Psoas muscle (tissue), 7 donors: ENCODE measurements at regions not wholly inside any gene's neighbourhood (a gene's known extent, or its start where the extent isn't known, plus 50 kb on each side); places are given as distances from the start of the nearest gene placed in this dataset.

Source experiments
- ATAC-seq, 4 donors: fragments of 200-7000 bp; cut with Tn5 transposase; one replicate each; pipeline ENCODE4 v1.9.1; 2020; ENCODE audit warnings: moderate library complexity in 3 of 4, mild to moderate bottlenecking in 2 of 4
- DNase-seq, 2 donors: peaks; one replicate each; pipeline ENCODE4 v3.0.0-alpha.2; 2020
- H3K27ac ChIP-seq: fragments of 200-600 bp; one replicate; pipeline ENCODE4 v1.8.0; 2022
- H3K27me3 ChIP-seq, 3 donors: fragments of 200-600 bp in 1 of 3; one replicate each; pipeline versions ENCODE4 v1.6.1 to v1.8.0; 2013 to 2022; ENCODE audit warnings: low read length in 2 of 3, mild to moderate bottlenecking in 2 of 3, moderate library complexity in 1 of 3; ENCODE audit not compliant: insufficient read depth in 3 of 3
- H3K36me3 ChIP-seq, 2 donors: fragments of 200-600 bp in 1 of 2; one replicate each; pipeline versions ENCODE4 v1.6.1 to v1.8.0; 2013 to 2022; ENCODE audit warnings: low read depth in 1 of 2, mild to moderate bottlenecking in 1 of 2, moderate library complexity in 1 of 2; ENCODE audit not compliant: insufficient read depth in 1 of 2
- H3K4me1 ChIP-seq: fragments of 200-600 bp; one replicate; pipeline ENCODE4 v1.8.0; 2022
- H3K4me3 ChIP-seq: fragments of 200-600 bp; one replicate; pipeline ENCODE4 v1.8.0; 2022; ENCODE audit warnings: mild to moderate bottlenecking
- H3K9me3 ChIP-seq: fragments of 200-600 bp; one replicate; pipeline ENCODE4 v1.8.0; 2022
- WGBS, 3 donors: extraction: QIAGEN DNeasy Blood & Tissue Kit; methylation state at CpG; one replicate each; pipeline versions ENCODE4 v1.1.6 to v1.1.7; 2013; 5-methylcytosine and 5-hydroxymethylcytosine counted together
- intact Hi-C, 2 donors: fragments of 100-400 bp; cut with DNase I; formaldehyde crosslinking; loops; one replicate each; pipeline versions ENCODE4 v1.11.0 to v1.14.2; 2022
- TF ChIP-seq, protein P1 (sequence below): fragments of 200-600 bp; IDR thresholded peaks from one replicate; pipeline ENCODE4 v1.8.0; 2022; ENCODE audit warnings: antibody characterized with exemption
- donor health status: healthy with polysubstance abuse.
- donor health status: DM: no; HTN: no; CAD: no; lungs with moderate emphysema.
- donor health status: Bipolar disorder and iron deficiency.
- donor health status: healthy.
- donor health status: DM: yes; HTN: yes; CAD: no.
- donor health status: DM: no; HTN: no; CAD: no.
- donor health status: DM: yes; HTN: yes; CAD: no.

DNA sequence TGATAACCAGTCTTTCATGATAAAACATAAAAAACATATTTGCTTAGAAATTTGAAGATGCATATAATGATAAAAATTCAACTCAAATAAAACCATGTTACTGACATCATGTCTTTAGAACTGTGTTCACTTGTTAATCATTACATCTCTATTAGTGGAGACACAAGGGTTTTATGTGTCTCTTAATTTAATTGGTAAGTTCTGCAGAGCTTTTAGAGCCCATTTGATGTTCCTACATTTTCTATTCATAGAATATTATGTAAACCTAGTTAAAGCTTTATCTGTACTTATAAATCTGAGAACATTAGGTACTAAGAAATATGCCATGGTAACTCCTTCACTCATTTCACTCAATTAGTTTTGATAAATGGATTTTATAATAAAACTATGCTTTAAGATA, 285.4 kb downstream of the SLCO4C1 start:
- no peak overlapping the region for H3K4me3 ChIP-seq
- H3K36me3 ChIP-seq: no peaks in the 10 kb centered on the region
- TF ChIP-seq, protein P1, sequence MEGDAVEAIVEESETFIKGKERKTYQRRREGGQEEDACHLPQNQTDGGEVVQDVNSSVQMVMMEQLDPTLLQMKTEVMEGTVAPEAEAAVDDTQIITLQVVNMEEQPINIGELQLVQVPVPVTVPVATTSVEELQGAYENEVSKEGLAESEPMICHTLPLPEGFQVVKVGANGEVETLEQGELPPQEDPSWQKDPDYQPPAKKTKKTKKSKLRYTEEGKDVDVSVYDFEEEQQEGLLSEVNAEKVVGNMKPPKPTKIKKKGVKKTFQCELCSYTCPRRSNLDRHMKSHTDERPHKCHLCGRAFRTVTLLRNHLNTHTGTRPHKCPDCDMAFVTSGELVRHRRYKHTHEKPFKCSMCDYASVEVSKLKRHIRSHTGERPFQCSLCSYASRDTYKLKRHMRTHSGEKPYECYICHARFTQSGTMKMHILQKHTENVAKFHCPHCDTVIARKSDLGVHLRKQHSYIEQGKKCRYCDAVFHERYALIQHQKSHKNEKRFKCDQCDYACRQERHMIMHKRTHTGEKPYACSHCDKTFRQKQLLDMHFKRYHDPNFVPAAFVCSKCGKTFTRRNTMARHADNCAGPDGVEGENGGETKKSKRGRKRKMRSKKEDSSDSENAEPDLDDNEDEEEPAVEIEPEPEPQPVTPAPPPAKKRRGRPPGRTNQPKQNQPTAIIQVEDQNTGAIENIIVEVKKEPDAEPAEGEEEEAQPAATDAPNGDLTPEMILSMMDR: no peak
- H3K27ac ChIP-seq: no peak overlapping the region
- no peaks in the 10 kb centered on the region for H3K27me3 ChIP-seq
- intact Hi-C loops: no loop called here
- H3K4me1 ChIP-seq: no peaks in the 10 kb centered on the region
- ATAC-seq (no peak), DNase-seq (no peak)
- H3K9me3 ChIP-seq: no peaks in the 10 kb centered on the region

DNA sequence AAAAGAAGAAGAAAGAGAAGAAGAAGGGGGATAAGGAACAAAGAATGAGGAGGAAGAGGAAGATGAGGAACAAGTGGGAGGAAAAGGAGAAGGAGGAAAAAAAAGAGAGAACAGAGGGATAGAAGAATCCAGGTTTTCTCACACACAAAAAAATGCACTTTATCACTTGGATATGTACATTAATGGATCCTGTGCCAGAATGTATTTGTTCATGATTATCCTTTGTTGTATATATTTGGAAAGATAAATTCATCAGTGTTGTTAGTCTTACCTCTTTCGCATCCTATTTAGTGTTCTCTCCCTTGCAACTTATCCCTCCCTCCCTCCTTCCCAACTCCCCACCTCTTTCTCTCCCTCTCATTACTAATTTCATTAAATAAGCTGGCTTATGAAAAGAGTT, 298.8 kb downstream of the SLCO4C1 start:
- 95 to 100% (median 96%) methylated on average over 1 of the region's 1 CpG for WGBS, 3 donors
- TF ChIP-seq, protein P1: no peak
- intact Hi-C loops: no loop called here
- Histone ChIP-seq H3K9me3 (no peaks in the 10 kb centered on the region), H3K27ac (no peak overlapping the region), H3K36me3 (no peaks in the 10 kb centered on the region), H3K27me3 (no peaks in the 10 kb centered on the region), H3K4me1 (no peaks in the 10 kb centered on the region), H3K4me3 (no peak overlapping the region)
- DNase-seq (no peak), ATAC-seq (no peak)

DNA sequence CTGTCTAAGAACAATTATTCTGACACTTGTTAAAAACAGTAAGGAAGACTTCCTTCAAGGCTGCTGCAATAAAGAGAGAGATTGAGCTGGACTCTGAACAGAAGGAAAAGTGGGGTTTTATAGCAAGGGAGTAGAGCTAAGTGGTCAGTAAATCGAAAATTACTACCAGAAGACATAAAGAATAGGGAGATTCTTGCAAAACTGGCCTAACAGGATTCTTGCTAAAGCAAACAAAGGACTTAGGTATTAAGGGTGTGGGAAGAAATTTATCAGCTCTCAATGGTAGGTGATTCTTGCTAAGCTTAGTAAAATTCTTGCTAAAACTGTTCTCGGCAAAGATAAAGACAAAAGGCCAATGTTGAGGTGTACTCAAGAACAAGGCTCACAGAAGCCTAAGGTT, 300.5 kb downstream of the SLCO4C1 start:
- H3K27me3 ChIP-seq: no peaks in the 10 kb centered on the region
- DNase-seq: no peak
- WGBS, 3 donors: 64 to 70% (median 69%) methylated on average over 2 of the region's 2 CpGs
- TF ChIP-seq, protein P1: no peak
- ATAC-seq: no peak
- no peak overlapping the region for H3K27ac ChIP-seq
- no peaks in the 10 kb centered on the region for H3K9me3 ChIP-seq
- no peaks in the 10 kb centered on the region for H3K36me3 ChIP-seq
- no peaks in the 10 kb centered on the region for H3K4me1 ChIP-seq
- intact Hi-C loops: no loop called here
- no peak overlapping the region for H3K4me3 ChIP-seq

DNA sequence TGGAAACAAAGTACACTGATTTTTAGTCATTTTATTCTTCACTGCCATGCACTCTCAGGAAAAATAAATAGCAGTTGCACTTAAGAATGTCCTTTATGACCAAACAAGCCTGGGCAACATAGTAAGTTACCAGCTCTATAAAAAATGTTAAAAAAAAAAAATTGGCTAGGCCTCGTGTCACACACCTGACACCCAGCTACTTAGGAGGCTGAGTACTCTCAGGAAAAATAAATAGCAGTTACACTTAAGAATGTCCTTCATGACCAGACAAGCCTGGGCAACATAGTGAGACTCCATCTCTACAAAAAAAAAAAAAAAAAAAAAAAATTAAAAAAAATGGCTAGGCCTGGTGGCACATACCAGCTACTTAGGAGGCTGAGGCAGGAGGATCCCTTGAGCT, 304.6 kb downstream of the SLCO4C1 start:
- intact Hi-C loops: no loop called here
- H3K4me3 ChIP-seq: no peak overlapping the region
- no peak for ATAC-seq
- no peaks in the 10 kb centered on the region for H3K36me3 ChIP-seq
- 65 to 77% (median 72%) methylated on average over 1 of the region's 1 CpG for WGBS, 3 donors
- no peaks in the 10 kb centered on the region for H3K27me3 ChIP-seq
- no peaks in the 10 kb centered on the region for H3K4me1 ChIP-seq
- no peak overlapping the region for H3K27ac ChIP-seq
- no peak for DNase-seq
- H3K9me3 ChIP-seq: no peaks in the 10 kb centered on the region
- TF ChIP-seq, protein P1: no peak

DNA sequence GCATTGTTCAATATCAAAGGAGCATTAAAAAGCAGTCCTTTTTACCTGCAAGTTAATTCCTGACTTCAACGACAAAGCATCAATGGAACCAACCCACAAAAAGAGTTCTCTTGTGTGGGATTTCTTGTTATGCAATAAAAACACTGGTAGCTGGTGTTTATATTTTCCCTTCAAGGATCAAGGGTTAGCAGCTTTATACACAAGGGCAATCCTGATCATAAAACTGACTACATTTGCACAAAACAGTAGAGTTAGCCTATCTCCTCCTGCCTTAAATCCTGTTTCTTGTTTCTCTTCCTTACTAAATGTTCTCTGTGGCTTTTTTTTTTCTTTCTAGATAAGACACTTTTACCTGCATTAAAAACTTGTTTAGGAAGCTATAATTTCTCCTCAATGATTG, 306.4 kb downstream of the SLCO4C1 start:
- intact Hi-C loops: no loop called here

More for the DNA sequence above, 306.4 kb downstream of the SLCO4C1 start:
- Histone ChIP-seq H3K4me3 (no peak overlapping the region), H3K4me1 (no peaks in the 10 kb centered on the region), H3K36me3 (no peaks in the 10 kb centered on the region), H3K9me3 (no peaks in the 10 kb centered on the region), H3K27ac (no peak overlapping the region), H3K27me3 (no peaks in the 10 kb centered on the region)
- ATAC-seq: no peak
- TF ChIP-seq, protein P1: no peak
- no peak for DNase-seq
- 61 to 67% (median 64%) methylated on average over 1 of the region's 1 CpG for WGBS, 3 donors
